ENCODE measurements at regions not wholly inside any gene's neighbourhood (a gene's known extent, or its start where the extent isn't known, plus 50 kb on each side); places are given as distances from the start of the nearest gene placed in this dataset.

DNA sequence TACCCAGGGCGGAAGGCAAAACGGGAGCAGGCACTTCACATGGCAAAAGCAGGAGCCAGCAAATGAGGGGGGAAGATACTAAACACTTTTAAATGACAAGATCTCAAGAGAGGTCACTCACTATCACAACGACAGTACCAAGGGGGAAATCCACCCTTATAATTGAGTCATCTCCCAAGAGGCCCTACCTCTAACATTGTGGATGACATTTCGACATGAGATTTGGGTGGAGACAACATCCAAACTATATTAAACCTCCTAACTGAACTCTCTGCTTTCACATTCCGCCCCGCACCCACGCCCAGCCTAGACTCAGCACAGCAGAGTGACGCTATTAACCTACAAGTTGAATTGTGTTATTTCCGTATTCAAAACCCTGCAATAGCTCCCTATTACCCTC lies 76.7 kb upstream of the SCAF11 start:
- Histone ChIP-seq H3K27me3 (ENCODE audit: control insufficient read depth, insufficient read depth, low read length) (no peaks in the 10 kb centered on the region), H3K9me3 (ENCODE audit: control insufficient read depth, insufficient read depth, low read depth, low read length) (no peaks in the 10 kb centered on the region), H3K36me3 (ENCODE audit: control insufficient read depth, insufficient read depth, low read length) (no peaks in the 10 kb centered on the region), H3K27ac (ENCODE audit: low read length) (no peak overlapping the region), H3K4me3 (ENCODE audit: low read depth in 2 of 2, low read length in 2 of 2) (no peak overlapping the region), H3K4me1 (ENCODE audit: control insufficient read depth, insufficient read depth, low read length) (no peaks in the 10 kb centered on the region)
- ATAC-seq: no peak
- no peak for DNase-seq (ENCODE audit: low read depth, low spot score)
- TF ChIP-seq, protein P1, sequence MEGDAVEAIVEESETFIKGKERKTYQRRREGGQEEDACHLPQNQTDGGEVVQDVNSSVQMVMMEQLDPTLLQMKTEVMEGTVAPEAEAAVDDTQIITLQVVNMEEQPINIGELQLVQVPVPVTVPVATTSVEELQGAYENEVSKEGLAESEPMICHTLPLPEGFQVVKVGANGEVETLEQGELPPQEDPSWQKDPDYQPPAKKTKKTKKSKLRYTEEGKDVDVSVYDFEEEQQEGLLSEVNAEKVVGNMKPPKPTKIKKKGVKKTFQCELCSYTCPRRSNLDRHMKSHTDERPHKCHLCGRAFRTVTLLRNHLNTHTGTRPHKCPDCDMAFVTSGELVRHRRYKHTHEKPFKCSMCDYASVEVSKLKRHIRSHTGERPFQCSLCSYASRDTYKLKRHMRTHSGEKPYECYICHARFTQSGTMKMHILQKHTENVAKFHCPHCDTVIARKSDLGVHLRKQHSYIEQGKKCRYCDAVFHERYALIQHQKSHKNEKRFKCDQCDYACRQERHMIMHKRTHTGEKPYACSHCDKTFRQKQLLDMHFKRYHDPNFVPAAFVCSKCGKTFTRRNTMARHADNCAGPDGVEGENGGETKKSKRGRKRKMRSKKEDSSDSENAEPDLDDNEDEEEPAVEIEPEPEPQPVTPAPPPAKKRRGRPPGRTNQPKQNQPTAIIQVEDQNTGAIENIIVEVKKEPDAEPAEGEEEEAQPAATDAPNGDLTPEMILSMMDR (IDR thresholded peaks at IDR 0.05): no peak
- TF ChIP-seq POLR2AphosphoS5 (IDR thresholded peaks at IDR 0.05; ENCODE audit: low read depth, low read length) (no peak), SIN3A (IDR thresholded peaks at IDR 0.05; ENCODE audit: borderline replicate concordance, insufficient read depth, low read depth, low read length) (no peak), TCF7L2 (IDR thresholded peaks at IDR 0.05; ENCODE audit: low read depth, low read length) (no peak)
- TF ChIP-seq, protein P2, sequence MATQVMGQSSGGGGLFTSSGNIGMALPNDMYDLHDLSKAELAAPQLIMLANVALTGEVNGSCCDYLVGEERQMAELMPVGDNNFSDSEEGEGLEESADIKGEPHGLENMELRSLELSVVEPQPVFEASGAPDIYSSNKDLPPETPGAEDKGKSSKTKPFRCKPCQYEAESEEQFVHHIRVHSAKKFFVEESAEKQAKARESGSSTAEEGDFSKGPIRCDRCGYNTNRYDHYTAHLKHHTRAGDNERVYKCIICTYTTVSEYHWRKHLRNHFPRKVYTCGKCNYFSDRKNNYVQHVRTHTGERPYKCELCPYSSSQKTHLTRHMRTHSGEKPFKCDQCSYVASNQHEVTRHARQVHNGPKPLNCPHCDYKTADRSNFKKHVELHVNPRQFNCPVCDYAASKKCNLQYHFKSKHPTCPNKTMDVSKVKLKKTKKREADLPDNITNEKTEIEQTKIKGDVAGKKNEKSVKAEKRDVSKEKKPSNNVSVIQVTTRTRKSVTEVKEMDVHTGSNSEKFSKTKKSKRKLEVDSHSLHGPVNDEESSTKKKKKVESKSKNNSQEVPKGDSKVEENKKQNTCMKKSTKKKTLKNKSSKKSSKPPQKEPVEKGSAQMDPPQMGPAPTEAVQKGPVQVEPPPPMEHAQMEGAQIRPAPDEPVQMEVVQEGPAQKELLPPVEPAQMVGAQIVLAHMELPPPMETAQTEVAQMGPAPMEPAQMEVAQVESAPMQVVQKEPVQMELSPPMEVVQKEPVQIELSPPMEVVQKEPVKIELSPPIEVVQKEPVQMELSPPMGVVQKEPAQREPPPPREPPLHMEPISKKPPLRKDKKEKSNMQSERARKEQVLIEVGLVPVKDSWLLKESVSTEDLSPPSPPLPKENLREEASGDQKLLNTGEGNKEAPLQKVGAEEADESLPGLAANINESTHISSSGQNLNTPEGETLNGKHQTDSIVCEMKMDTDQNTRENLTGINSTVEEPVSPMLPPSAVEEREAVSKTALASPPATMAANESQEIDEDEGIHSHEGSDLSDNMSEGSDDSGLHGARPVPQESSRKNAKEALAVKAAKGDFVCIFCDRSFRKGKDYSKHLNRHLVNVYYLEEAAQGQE (IDR thresholded peaks at IDR 0.05; ENCODE audit: insufficient read depth in 1 of 2, low read depth in 2 of 2, low read length in 1 of 2): no peak
- ChIA-PET POLR2A (no interaction called here), CTCF (no interaction called here)
- in situ Hi-C loops (cut with HindIII; ENCODE audit: low pct_unique_long_range_greater_than_20kb, low sequenced_read_pairs) (no loop called here), intact Hi-C loops (cut with micrococcal nuclease; ENCODE audit: unreplicated experiment) (no loop called here)
- BruUV-seq (replicated peaks): no TSS peak

DNA sequence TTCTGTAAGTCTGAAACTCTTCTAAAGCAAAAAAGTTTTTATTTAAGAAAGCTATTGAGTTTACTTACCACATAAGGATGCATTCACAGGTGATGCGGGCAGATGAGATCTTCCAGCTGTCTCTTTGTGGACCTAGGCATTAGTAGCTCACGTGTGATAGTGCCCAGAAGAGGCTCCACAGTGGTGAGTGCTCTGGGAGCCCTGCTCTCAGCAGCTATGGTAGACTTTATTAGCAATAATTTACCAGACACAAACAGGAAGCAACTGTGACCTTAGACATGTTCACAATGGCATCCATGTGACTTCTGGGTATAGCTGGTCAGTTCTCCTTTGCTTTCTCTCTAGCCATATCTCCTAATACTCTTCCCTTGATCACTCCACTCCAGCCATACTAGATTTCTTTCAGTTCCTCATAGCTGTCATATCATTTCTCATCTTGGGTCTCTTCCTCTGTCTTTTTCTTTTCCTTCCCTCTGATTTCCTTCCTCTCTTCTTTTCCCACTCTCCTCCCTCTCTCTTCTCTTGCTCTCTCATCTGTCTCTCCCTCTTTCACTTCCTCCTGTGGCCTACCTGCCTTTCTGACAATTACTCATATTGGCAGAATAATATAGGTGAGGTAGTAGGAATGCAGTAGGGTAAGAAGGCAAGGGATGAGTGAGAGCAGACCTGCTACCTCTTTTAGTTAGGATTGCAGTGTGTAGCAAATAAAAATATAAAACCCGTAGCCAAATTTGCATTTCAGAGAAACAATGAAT lies 75.2 kb upstream of the SCAF11 start:
- no peak for ATAC-seq
- H3K36me3 ChIP-seq (ENCODE audit: control insufficient read depth, insufficient read depth, low read length): no peaks in the 10 kb centered on the region
- intact Hi-C loops (cut with micrococcal nuclease; ENCODE audit: unreplicated experiment) (no loop called here), in situ Hi-C loops (cut with HindIII; ENCODE audit: low pct_unique_long_range_greater_than_20kb, low sequenced_read_pairs) (no loop called here)
- BruUV-seq (replicated peaks): no TSS peak
- TF ChIP-seq POLR2AphosphoS5 (IDR thresholded peaks at IDR 0.05; ENCODE audit: low read depth, low read length): no peak
- TF ChIP-seq, protein P2 (IDR thresholded peaks at IDR 0.05; ENCODE audit: insufficient read depth in 1 of 2, low read depth in 2 of 2, low read length in 1 of 2): no peak
- no peak for TF ChIP-seq TCF7L2 (IDR thresholded peaks at IDR 0.05; ENCODE audit: low read depth, low read length)
- no peak for TF ChIP-seq SIN3A (IDR thresholded peaks at IDR 0.05; ENCODE audit: borderline replicate concordance, insufficient read depth, low read depth, low read length)
- TF ChIP-seq, protein P1 (IDR thresholded peaks at IDR 0.05): no peak
- no peaks in the 10 kb centered on the region for H3K27me3 ChIP-seq (ENCODE audit: control insufficient read depth, insufficient read depth, low read length)
- H3K27ac ChIP-seq (ENCODE audit: low read length): no peak overlapping the region
- peaks cover under 1% of the 10 kb centered on the region; the same call in 1 of the 2 replicates for H3K9me3 ChIP-seq (ENCODE audit: control insufficient read depth, insufficient read depth, low read depth, low read length)
- H3K4me1 ChIP-seq (ENCODE audit: control insufficient read depth, insufficient read depth, low read length): no peaks in the 10 kb centered on the region
- ChIA-PET POLR2A (interaction anchor here (0.5 kb wide), 1 partner anchor 191 kb away, joined by 5 read pairs; no protein-coding TSS in a partner anchor), CTCF (no interaction called here)
- H3K4me3 ChIP-seq (ENCODE audit: low read depth in 2 of 2, low read length in 2 of 2): no peak overlapping the region
- DNase-seq (ENCODE audit: low read depth, low spot score): no peak
